H9 (cell line): ENCODE measurements at regions not wholly inside any gene's neighbourhood (a gene's known extent, or its start where the extent isn't known, plus 50 kb on each side); places are given as distances from the start of the nearest gene placed in this dataset.

Experiments used
- DNase-seq: peaks from one replicate; pipeline ENCODE4 v3.0.0-alpha.2; 2017
- H2AFZ ChIP-seq: one replicate; pipeline ENCODE4 v1.6.1; 2013; ENCODE audit warnings: mild to moderate bottlenecking, low read length, control low read depth, moderate library complexity
- H2AK5ac ChIP-seq: 2 replicates; pipeline ENCODE4 v1.6.1; 2013; ENCODE audit warnings: low read length, control low read depth, mixed read lengths; ENCODE audit not compliant: insufficient read length
- H2BK120ac ChIP-seq: one replicate; pipeline ENCODE4 v1.6.1; 2013; ENCODE audit warnings: low read depth, mild to moderate bottlenecking, low read length, control low read depth, inconsistent platforms; ENCODE audit not compliant: poor library complexity, severe bottlenecking
- H2BK12ac ChIP-seq: 2 replicates; pipeline ENCODE4 v1.6.1; 2013; ENCODE audit warnings: low read length, control low read depth, mixed read lengths, low read depth; ENCODE audit not compliant: insufficient read length
- H2BK15ac ChIP-seq: 2 replicates; pipeline ENCODE4 v1.6.1; 2013; ENCODE audit warnings: low read depth, low read length, control low read depth
- H2BK20ac ChIP-seq: one replicate; pipeline ENCODE4 v1.6.1; 2013; ENCODE audit warnings: low read depth, mild to moderate bottlenecking, low read length, control low read depth, inconsistent platforms; ENCODE audit not compliant: poor library complexity, severe bottlenecking
- H2BK5ac ChIP-seq: 2 replicates; pipeline ENCODE4 v1.6.1; 2013; ENCODE audit warnings: low read length, control low read depth, mixed read lengths; ENCODE audit not compliant: insufficient read length
- H3K14ac ChIP-seq: 2 replicates; pipeline ENCODE4 v1.6.1; 2013; ENCODE audit warnings: low read length, control low read depth; ENCODE audit not compliant: insufficient read depth
- H3K18ac ChIP-seq: 2 replicates; pipeline ENCODE4 v1.6.1; 2013; ENCODE audit warnings: low read depth, mild to moderate bottlenecking, mixed read lengths, low read length, control low read depth; ENCODE audit not compliant: insufficient read length
- H3K23ac ChIP-seq: 2 replicates; pipeline ENCODE4 v1.6.1; 2013; ENCODE audit warnings: low read length, control low read depth, mixed read lengths, low read depth; ENCODE audit not compliant: insufficient read length
- H3K23me2 ChIP-seq: 2 replicates; pipeline ENCODE4 v1.6.1; 2013; ENCODE audit warnings: low read depth, mild to moderate bottlenecking, mixed read lengths, low read length, control low read depth; ENCODE audit not compliant: insufficient read length, poor library complexity, severe bottlenecking
- H3K27ac ChIP-seq: 2 replicates; pipeline ENCODE4 v1.5.1; 2013; ENCODE audit warnings: low read length, control low read depth, mixed read lengths, low read depth; ENCODE audit not compliant: insufficient read length
- H3K27me3 ChIP-seq: 2 replicates; pipeline ENCODE4 v1.6.1; 2013; ENCODE audit warnings: low read length, control low read depth, inconsistent platforms; ENCODE audit not compliant: insufficient read depth
- H3K4ac ChIP-seq: 2 replicates; pipeline ENCODE4 v1.6.1; 2013; ENCODE audit warnings: low read depth, mild to moderate bottlenecking, control low read depth, inconsistent platforms, low read length, moderate library complexity
- H3K4me1 ChIP-seq: 2 replicates; pipeline ENCODE4 v1.6.1; 2013; ENCODE audit warnings: low read length, control low read depth, inconsistent platforms; ENCODE audit not compliant: insufficient read depth
- H3K4me2 ChIP-seq: 2 replicates; pipeline ENCODE4 v1.6.1; 2013; ENCODE audit warnings: low read length, control low read depth, mixed read lengths; ENCODE audit not compliant: insufficient read length, insufficient read depth
- H3K56ac ChIP-seq: 2 replicates; pipeline ENCODE4 v1.6.1; 2013; ENCODE audit warnings: low read depth, mild to moderate bottlenecking, mixed read lengths, low read length, control low read depth; ENCODE audit not compliant: insufficient read length
- H3K79me1 ChIP-seq: 2 replicates; pipeline ENCODE4 v1.6.1; 2013; ENCODE audit warnings: low read depth, mild to moderate bottlenecking, moderate library complexity, low read length, control low read depth, inconsistent platforms; ENCODE audit not compliant: insufficient read depth, poor library complexity, severe bottlenecking
- H3K79me2 ChIP-seq: 2 replicates; pipeline ENCODE4 v1.6.1; 2013; ENCODE audit warnings: low read length, control low read depth, inconsistent platforms; ENCODE audit not compliant: insufficient read depth
- H3K9ac ChIP-seq: 2 replicates; pipeline ENCODE4 v1.6.1; 2013; ENCODE audit warnings: low read length, control low read depth, mixed read lengths; ENCODE audit not compliant: insufficient read length; ENCODE audit errors: extremely low read depth
- H3K9me3 ChIP-seq: one replicate; pipeline ENCODE4 v1.6.1; 2013; ENCODE audit warnings: low read depth, low read length, inconsistent platforms; ENCODE audit not compliant: control insufficient read depth
- H3T11ph ChIP-seq: one replicate; pipeline ENCODE4 v1.6.1; 2013; ENCODE audit warnings: mild to moderate bottlenecking, low read length, control low read depth, inconsistent platforms
- H4K20me1 ChIP-seq: one replicate; pipeline ENCODE4 v1.6.1; 2013; ENCODE audit not compliant: control insufficient read depth, insufficient read length, insufficient read depth
- H4K5ac ChIP-seq: 2 replicates; pipeline ENCODE4 v1.6.1; 2013; ENCODE audit warnings: low read depth, mild to moderate bottlenecking, mixed read lengths, low read length, control low read depth; ENCODE audit not compliant: insufficient read length
- H4K8ac ChIP-seq: replicated peaks from 2 replicates; pipeline ENCODE4 v1.6.1; 2013; ENCODE audit warnings: low read length, control low read depth, mixed read lengths, low read depth; ENCODE audit not compliant: insufficient read length
- H4K91ac ChIP-seq: 2 replicates; pipeline ENCODE4 v1.6.1; 2013; ENCODE audit warnings: low read depth, mild to moderate bottlenecking, moderate library complexity, mixed read lengths, low read length, control low read depth; ENCODE audit not compliant: insufficient read length
- H3K27ac Mint-ChIP-seq, 3 experiments: 2 replicates in 2 of 3; 3 replicates in 1 of 3; pipeline ENCODE4 v1.8.0; 2020 to 2021; ENCODE audit warnings: mixed read lengths in 3 of 3, mild to moderate bottlenecking in 1 of 3, moderate library complexity in 1 of 3
- H3K27me3 Mint-ChIP-seq: 2 replicates; pipeline ENCODE4 v1.8.0; 2021; ENCODE audit warnings: low read depth, mild to moderate bottlenecking, moderate library complexity, mixed read lengths
- H3K36me3 Mint-ChIP-seq, 3 experiments: 2 replicates in 2 of 3; 3 replicates in 1 of 3; pipeline ENCODE4 v1.8.0; 2020 to 2021; ENCODE audit warnings: low read depth in 3 of 3, mixed read lengths in 3 of 3; ENCODE audit not compliant: insufficient read depth in 1 of 3
- H3K4me1 Mint-ChIP-seq, 2 experiments: 2 replicates each; pipeline ENCODE4 v1.8.0; 2020; ENCODE audit warnings: mixed read lengths in 2 of 2
- H3K4me3 Mint-ChIP-seq, 2 experiments: 2 replicates in 1 of 2; 3 replicates in 1 of 2; pipeline ENCODE4 v1.8.0; 2020 to 2021; ENCODE audit warnings: mild to moderate bottlenecking in 2 of 2, mixed read lengths in 2 of 2, moderate library complexity in 1 of 2
- H3K9me3 Mint-ChIP-seq, 2 experiments: 2 replicates in 1 of 2; 3 replicates in 1 of 2; pipeline ENCODE4 v1.8.0; 2020; ENCODE audit warnings: mild to moderate bottlenecking in 2 of 2, mixed read lengths in 2 of 2, moderate library complexity in 1 of 2
- CTCF ChIP-seq: fragments of 200-600 bp; sonication (generic); conservative IDR thresholded peaks from 3 replicates; pipeline ENCODE4 v1.8.0; 2021; ENCODE audit warnings: antibody characterized with exemption, mild to moderate bottlenecking
- WGBS: extraction: QIAGEN DNeasy Blood & Tissue Kit; methylation state at CpG from one replicate; pipeline ENCODE4 v1.1.7; 2013; ENCODE audit warnings: missing lambda C conversion rate, low lambda C conversion rate, mixed read lengths; ENCODE audit not compliant: insufficient read length; ENCODE audit errors: extremely low coverage; 5-methylcytosine and 5-hydroxymethylcytosine counted together

GRCh38 chr7:28266402-28266801 lies 85.8 kb upstream of the JAZF1 start:
- Histone ChIP-seq H3K79me2 (no peaks in the 10 kb centered on the region), H3T11ph (no peak overlapping the region), H3K4ac (no peak overlapping the region), H4K8ac (no peak overlapping the region), H4K91ac (no peak overlapping the region), H3K56ac (no peak overlapping the region), H3K4me2 (no peak overlapping the region), H2BK120ac (no peak overlapping the region), H2BK12ac (no peak overlapping the region), H3K18ac (no peak overlapping the region), H3K9me3 (no peaks in the 10 kb centered on the region), H2BK5ac (no peak overlapping the region), H3K23me2 (no peaks in the 10 kb centered on the region), H2BK15ac (no peak overlapping the region), H3K14ac (no peak overlapping the region), H3K27ac (no peak overlapping the region), H2AK5ac (no peak overlapping the region), H3K4me1 (peaks cover 2% of the 10 kb centered on the region; the same call in 1 of the 2 replicates), H2AFZ (no peak overlapping the region), H2BK20ac (no peak overlapping the region), H3K27me3 (no peaks in the 10 kb centered on the region), H4K20me1 (no peaks in the 10 kb centered on the region), H3K23ac (no peak overlapping the region), H3K79me1 (no peaks in the 10 kb centered on the region), H4K5ac (no peak overlapping the region), H3K9ac (no peak overlapping the region)
- Mint-ChIP-seq H3K27me3 (no peaks in the 10 kb centered on the region), H3K4me1 (peaks cover 13 to 15% of the 10 kb centered on the region in 2 experiments), H3K4me3 (no peak overlapping the region), H3K36me3 (peaks cover 0 to 9% (median 4%) of the 10 kb centered on the region in 3 experiments; a peak in 2 of 7 replicates), H3K27ac (no peak overlapping the region), H3K9me3 (no peaks in the 10 kb centered on the region; a peak in 1 of 5 replicates)
- TF ChIP-seq CTCF, result no peak
- DNase-seq, result no peak
- no CpG with 5 or more reads among the region's 2 CpGs for WGBS
